OCI-M2 (cell line): ENCODE measurements at regions not wholly inside any gene's neighbourhood (a gene's known extent, or its start where the extent isn't known, plus 50 kb on each side); places are given as distances from the start of the nearest gene placed in this dataset.
"Not testable (repeated sequence)": the region's sequence is repeated elsewhere in the genome, so short reads cannot be mapped to it uniquely, and the experiment has no call there.

Experiments
- DNase-seq: peaks from one replicate; lab custom pipeline; 2025; ENCODE audit not compliant: unreplicated experiment; lab: John Stamatoyannopoulos, UW

GRCh38 chr20:50439539-50440453, 70.4 kb upstream of the PTPN1 start:
- DNase-seq: no peak

- DNase-seq: no peak
Observed at GRCh38 chr20:50442512-50442911, 67.7 kb upstream of the PTPN1 start.

- DNase-seq: no peak
Observed at GRCh38 chr20:50445354-50446151, 64.6 kb upstream of the PTPN1 start.

DNA sequence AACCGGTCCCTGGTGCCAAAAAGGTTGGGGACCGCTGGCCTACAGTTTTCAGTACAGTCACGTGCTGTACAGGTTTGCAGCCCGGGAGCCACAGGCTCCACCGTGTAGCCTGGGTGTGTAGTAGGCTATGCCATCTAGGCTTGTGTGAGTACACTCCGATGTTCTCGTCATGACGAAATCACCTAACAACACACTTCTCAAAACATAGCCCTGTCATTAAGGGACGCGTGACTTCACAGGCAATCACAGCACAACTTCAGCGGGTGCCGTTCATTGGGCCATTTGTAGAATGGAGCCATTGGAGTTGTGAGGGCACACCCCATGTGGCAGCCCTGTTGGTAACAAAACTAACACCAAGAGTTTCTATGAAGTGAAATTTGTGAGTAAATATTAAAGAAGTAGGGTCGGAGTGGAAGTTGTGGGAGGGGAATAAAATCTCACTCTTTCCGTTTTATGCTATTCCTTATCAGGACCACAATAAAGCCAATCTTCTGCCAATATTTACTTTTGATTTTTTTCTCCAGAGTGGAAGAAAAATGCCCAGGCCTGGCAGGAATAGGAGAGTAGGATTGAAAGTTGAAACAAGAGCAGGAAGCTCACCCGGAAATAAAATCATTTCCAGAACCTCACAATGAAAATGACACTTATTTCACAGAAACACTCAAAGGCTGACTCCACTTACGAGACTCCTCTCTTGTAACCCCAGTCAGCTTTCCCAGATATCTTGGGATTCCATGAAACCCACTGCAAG, 63.7 kb upstream of the PTPN1 start:
- DNase-seq: no peak

GRCh38 chr20:50447102-50447804, 62.9 kb upstream of the PTPN1 start:
- DNase-seq: no peak

GRCh38 chr20:50447817-50448216, 62.4 kb upstream of the PTPN1 start:
- no peak for DNase-seq

DNA sequence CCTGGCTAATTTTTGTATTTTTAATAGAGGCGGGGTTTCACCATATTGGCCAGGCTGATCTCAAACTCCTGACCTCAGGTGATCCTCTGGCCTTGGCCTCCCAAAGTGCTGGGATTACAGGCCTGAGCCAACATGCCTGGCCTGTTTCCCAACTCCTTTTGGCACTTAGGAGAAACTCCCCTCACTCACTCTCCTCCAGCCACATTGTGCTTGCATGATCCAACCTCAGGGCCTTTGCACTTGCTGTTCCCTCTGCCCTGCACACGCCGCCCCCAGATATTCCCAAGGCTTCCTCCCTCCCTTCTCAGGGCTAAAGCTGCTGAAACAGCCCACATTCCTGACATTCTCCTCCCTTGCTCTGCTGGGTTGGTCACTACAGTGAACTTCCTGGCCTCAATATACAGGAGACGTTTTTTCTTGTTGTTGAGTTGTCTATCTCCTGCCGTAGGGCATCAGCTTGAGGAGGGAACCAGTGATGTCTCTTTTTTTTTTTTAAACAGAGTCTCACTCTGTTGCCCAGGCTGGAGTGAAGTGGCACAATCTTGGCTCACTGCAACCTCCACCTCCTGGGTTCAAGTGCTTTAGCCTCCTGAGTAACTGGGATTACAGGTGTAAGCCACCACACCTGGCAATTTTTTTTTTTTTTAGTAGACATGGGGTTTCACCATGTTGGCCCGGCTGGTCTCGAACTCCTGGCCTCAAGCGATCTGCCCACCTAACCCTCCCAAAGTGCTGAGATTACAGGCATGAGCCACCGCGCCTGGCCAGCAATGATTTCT, 61.4 kb upstream of the PTPN1 start:
- not testable (repeated sequence) for DNase-seq

DNA sequence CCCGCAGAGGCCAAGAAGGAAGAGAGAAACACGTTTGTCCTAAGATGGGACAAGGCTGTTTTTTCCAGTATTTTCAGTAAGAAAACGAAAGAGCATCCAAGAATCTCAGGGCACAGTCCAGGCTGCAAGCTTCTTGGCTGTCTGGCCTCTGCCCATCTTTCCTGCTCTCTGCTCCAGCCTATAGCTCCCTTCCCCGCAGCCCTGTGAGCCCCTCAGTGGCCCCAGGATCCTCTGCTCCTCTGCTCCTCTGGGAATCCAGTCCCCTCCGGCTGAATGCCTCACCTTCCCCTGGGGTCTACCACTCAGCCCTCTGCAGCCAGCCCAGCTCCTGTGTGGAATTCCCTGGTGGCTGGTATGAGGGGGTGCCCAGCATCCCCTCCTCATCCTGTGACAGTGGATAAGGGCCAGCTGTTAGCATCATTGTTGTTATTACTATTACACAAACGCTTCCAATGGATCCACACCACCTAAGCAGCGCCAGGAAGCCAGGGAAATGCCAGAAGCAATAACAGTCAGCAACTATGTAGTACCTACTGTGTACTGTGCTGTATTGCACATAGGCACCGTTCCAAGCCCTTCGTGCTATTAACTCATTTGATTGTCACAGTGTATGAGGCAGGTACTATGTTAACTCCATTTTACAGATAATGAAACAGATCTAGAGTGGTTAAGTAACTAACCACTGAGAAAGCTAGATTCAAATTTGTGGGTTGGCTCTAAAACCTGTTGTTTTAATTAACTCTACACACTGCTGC, 60.3 kb upstream of the PTPN1 start:
- DNase-seq: no peak

GRCh38 chr20:50450493-50450826, 59.7 kb upstream of the PTPN1 start:
- DNase-seq: no peak

GRCh38 chr20:50450881-50451752, 59.1 kb upstream of the PTPN1 start:
- DNase-seq: no peak

- not testable (repeated sequence) for DNase-seq
Observed at GRCh38 chr20:50451792-50452425, 58.3 kb upstream of the PTPN1 start.

DNA sequence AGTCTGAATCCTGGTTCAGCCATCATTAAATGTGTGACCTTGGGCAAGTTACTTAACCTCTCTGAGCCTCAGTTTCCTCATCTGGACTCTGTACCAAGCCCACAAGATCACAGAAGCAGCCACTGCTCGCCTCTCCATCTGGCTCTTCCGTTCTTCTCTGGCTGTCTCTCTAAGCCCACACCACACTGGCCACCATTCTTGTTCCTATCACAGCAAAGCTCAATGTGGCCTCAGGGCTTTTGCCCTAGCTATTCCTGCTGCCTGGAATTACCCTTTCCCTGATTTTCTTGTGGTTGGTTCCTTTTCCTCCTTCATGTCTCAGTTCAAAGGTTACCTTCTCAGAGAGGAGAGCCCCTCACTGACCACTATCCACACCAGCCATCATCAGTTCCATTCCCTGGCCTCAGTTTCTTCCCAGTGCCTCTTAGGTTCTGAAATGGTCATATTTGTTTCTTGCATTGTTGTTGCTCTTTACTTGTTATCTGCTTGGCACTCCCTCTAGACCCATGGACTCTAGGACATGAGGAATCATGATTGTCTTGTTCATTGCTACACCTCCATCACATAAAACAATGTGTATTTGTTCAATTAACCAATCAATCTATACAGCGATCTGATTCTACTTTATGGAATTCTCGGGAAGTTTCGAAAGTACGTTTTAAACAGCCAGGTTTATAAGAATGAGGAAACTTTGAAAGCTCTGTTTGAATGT, 56.5 kb upstream of the PTPN1 start:
- no peak for DNase-seq

- not testable (repeated sequence) for DNase-seq
Observed at GRCh38 chr20:50455245-50455644, 54.9 kb upstream of the PTPN1 start.

GRCh38 chr20:50455656-50456451, 54.3 kb upstream of the PTPN1 start:
- DNase-seq: no peak

DNA sequence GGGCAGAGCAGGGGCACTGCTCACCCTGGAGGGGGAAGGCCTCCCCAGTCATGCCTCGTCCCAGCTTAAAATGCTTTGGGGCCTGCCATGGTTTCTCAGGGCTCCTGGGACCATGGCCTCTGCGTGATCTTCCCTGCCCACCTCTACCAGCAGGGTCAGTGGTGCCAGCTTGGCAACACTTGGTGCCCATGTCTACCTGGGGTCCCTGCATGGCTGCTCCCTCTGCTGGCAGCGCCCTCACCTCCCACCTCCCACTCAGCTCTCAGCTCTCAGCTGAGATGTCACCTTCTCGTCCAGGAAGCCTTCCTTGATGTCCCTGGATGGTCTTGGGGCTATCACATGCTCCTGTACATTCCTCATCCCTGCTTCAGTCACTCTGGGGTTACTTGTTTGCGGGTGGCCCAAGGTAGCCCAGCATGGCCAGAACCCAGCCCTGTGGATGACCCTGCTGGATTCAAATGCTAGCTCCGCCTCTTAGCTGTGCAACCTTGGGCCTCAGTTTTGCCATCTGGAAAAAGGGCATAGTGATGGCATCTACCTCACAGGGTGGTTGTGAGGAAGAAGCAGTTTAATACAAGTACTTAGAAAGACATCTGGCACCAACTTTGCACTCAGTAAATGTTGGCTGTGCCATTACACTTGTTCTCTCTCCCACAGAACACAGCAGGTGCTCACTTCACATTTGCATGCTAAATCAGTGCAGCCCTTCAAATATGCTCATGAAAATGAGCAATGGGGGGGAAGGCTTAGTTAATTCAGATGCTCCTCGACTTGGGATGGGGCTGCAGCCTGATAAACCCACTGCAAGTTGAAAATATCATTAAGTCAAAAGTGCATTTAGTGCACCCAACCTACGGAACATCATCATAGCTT, 53.5 kb upstream of the PTPN1 start:
- no peak for DNase-seq
